ENCODE measurements at regions not wholly inside any gene's neighbourhood (a gene's known extent, or its start where the extent isn't known, plus 50 kb on each side); places are given as distances from the start of the nearest gene placed in this dataset.

DNA sequence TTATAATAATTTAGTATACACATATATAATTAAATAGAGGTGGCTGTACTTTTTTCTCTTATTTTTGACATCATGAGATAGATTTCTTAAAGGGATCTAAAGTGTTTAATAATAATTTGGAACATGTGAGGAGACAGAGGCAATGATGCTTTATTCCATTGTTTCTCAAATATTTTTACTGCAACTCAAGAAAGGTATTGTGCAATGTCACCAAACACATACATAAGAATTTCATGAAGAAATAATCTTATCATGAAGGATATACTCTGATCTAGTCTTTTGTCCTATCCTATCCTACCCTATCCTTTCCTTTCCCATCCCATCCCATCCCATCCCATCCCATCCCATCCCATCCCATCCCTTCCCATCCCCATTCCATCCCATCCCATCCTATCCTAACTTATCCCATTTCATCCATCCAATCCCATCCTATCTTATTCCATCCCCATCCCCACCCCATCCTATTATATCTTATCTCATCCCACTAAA is 232.1 kb upstream of the SMIM21 start:
- no peak for TF ChIP-seq CTCF (IDR thresholded peaks at IDR 0.05 in 2 of 3, conservative IDR thresholded peaks at IDR 0.05 in 1 of 3; ENCODE audit: insufficient read depth in 2 of 3, low read depth in 1 of 3, low read length in 3 of 3)
- TF ChIP-seq ZNF449 (CRISPR knock-in tag; IDR thresholded peaks at IDR 0.05): no peak
- TF ChIP-seq ZNF274 (IDR thresholded peaks at IDR 0.05; ENCODE audit: borderline replicate concordance, low read depth, low read length): no peak
- no peak for TF ChIP-seq KDM4B (IDR thresholded peaks at IDR 0.05; ENCODE audit: borderline replicate concordance in 2 of 2, low read depth in 1 of 2)
- no peak for TF ChIP-seq TAF1 (IDR thresholded peaks at IDR 0.05; ENCODE audit: control insufficient read depth, extremely low read depth, insufficient read depth, low read length, severe bottlenecking)
- no peak for TF ChIP-seq DNMT1 (IDR thresholded peaks at IDR 0.05)
- TF ChIP-seq, protein P1, sequence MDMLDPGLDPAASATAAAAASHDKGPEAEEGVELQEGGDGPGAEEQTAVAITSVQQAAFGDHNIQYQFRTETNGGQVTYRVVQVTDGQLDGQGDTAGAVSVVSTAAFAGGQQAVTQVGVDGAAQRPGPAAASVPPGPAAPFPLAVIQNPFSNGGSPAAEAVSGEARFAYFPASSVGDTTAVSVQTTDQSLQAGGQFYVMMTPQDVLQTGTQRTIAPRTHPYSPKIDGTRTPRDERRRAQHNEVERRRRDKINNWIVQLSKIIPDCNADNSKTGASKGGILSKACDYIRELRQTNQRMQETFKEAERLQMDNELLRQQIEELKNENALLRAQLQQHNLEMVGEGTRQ (CRISPR knock-in tag; IDR thresholded peaks at IDR 0.05): no peak
- no peak for TF ChIP-seq PCBP1 (IDR thresholded peaks at IDR 0.05; ENCODE audit: low read depth, low read length, poor library complexity, severe bottlenecking)
- TF ChIP-seq FOXK1 (CRISPR knock-in tag; IDR thresholded peaks at IDR 0.05; ENCODE audit: borderline replicate concordance): no peak
- TF ChIP-seq PRPF4 (IDR thresholded peaks at IDR 0.05; ENCODE audit: insufficient read depth, low read depth, low read length, poor library complexity, severe bottlenecking): no peak
- no peak for TF ChIP-seq POLR2A (conservative IDR thresholded peaks at IDR 0.05)
- TF ChIP-seq CEBPB (tag; IDR thresholded peaks at IDR 0.05): 0 out of 2 replicates have a peak, but pooled peaks have one; percentile 9

Data from K562 (cell line).